ENCODE measurements at regions not wholly inside any gene's neighbourhood (a gene's known extent, or its start where the extent isn't known, plus 50 kb on each side); places are given as distances from the start of the nearest gene placed in this dataset.

DNA sequence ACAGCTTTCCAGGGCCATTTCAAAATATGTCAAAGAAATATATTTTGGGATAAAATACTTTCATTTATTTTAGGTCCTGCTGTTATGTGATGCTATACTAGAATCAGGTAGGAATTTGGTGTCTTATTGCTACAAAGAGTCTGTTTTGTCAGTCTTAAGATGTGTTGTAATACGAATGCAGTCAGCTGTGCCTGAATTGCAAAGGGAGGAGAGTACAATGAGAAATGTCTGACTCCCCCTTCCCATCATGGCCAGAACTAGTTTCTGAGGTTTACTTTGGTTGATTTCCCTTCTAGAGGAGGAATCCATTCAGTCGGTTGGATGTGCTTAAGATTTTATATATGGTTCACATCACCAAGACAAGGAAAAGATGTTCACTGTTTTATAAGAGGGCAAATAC is 75.7 kb upstream of the TNFSF18 start:
- TF ChIP-seq, protein P1, sequence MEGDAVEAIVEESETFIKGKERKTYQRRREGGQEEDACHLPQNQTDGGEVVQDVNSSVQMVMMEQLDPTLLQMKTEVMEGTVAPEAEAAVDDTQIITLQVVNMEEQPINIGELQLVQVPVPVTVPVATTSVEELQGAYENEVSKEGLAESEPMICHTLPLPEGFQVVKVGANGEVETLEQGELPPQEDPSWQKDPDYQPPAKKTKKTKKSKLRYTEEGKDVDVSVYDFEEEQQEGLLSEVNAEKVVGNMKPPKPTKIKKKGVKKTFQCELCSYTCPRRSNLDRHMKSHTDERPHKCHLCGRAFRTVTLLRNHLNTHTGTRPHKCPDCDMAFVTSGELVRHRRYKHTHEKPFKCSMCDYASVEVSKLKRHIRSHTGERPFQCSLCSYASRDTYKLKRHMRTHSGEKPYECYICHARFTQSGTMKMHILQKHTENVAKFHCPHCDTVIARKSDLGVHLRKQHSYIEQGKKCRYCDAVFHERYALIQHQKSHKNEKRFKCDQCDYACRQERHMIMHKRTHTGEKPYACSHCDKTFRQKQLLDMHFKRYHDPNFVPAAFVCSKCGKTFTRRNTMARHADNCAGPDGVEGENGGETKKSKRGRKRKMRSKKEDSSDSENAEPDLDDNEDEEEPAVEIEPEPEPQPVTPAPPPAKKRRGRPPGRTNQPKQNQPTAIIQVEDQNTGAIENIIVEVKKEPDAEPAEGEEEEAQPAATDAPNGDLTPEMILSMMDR (conservative IDR thresholded peaks at IDR 0.05), result no peak
- H3K4ac ChIP-seq (ENCODE audit: low read depth, low read length), result no peak overlapping the region
- no peak overlapping the region for H3T11ph ChIP-seq (ENCODE audit: low read length)
- no peak overlapping the region for H3K23ac ChIP-seq (ENCODE audit: insufficient read length, low read depth, low read length)
- H3K4me2 ChIP-seq (ENCODE audit: insufficient read depth, insufficient read length, low read length), result no peak overlapping the region
- peaks cover 0 to 1% of the 10 kb centered on the region in 2 experiments; a peak in 1 of 5 replicates for H3K9me3 Mint-ChIP-seq
- H3K27me3 Mint-ChIP-seq (ENCODE audit: low read depth), result no peaks in the 10 kb centered on the region; the same call in 1 of the 2 replicates
- H4K8ac ChIP-seq (replicated peaks; ENCODE audit: insufficient read length, low read depth, low read length), result no peak overlapping the region
- no CpG with 5 or more reads among the region's 2 CpGs for WGBS (ENCODE audit: extremely low coverage, insufficient read length, low lambda C conversion rate)
- no peak overlapping the region for H4K91ac ChIP-seq (ENCODE audit: insufficient read length, low read depth, low read length)
- no peak overlapping the region for H2BK15ac ChIP-seq (ENCODE audit: low read depth, low read length)
- H3K79me2 ChIP-seq (ENCODE audit: insufficient read depth, low read length), result no peaks in the 10 kb centered on the region
- peaks cover 30 to 33% of the 10 kb centered on the region in 2 experiments for H3K4me1 Mint-ChIP-seq
- H3K4me1 ChIP-seq (ENCODE audit: insufficient read depth, low read length), result peaks cover 6% of the 10 kb centered on the region; the same call in 1 of the 2 replicates
- no peak overlapping the region for H4K5ac ChIP-seq (ENCODE audit: insufficient read length, low read depth, low read length)
- H3K9me3 ChIP-seq (ENCODE audit: control insufficient read depth, low read depth, low read length), result no peaks in the 10 kb centered on the region
- no peaks in the 10 kb centered on the region for H4K20me1 ChIP-seq (ENCODE audit: control insufficient read depth, insufficient read depth, insufficient read length)
- no peak overlapping the region for H3K18ac ChIP-seq (ENCODE audit: insufficient read length, low read depth, low read length)
- no peak overlapping the region for H2BK120ac ChIP-seq (ENCODE audit: low read depth, low read length, poor library complexity, severe bottlenecking)
- H3K36me3 Mint-ChIP-seq (ENCODE audit: insufficient read depth in 1 of 3, low read depth in 3 of 3), result no peaks in the 10 kb centered on the region; a peak in 1 of 7 replicates
- no peak overlapping the region for H3K9ac ChIP-seq (ENCODE audit: extremely low read depth, insufficient read length, low read length)
- H2BK20ac ChIP-seq (ENCODE audit: low read depth, low read length, poor library complexity, severe bottlenecking), result no peak overlapping the region
- H3K23me2 ChIP-seq (ENCODE audit: insufficient read length, low read depth, low read length, poor library complexity, severe bottlenecking), result no peaks in the 10 kb centered on the region
- H3K27ac Mint-ChIP-seq, result no peak overlapping the region
- H2BK12ac ChIP-seq (ENCODE audit: insufficient read length, low read depth, low read length), result no peak overlapping the region
- DNase-seq, result no peak
- no peak overlapping the region for H2AFZ ChIP-seq (ENCODE audit: low read length)
- H3K27ac ChIP-seq (ENCODE audit: insufficient read length, low read depth, low read length), result no peak overlapping the region
- no peaks in the 10 kb centered on the region for H3K79me1 ChIP-seq (ENCODE audit: insufficient read depth, low read depth, low read length, poor library complexity, severe bottlenecking)
- no peak overlapping the region for H2AK5ac ChIP-seq (ENCODE audit: insufficient read length, low read length)
- no peaks in the 10 kb centered on the region for H3K27me3 ChIP-seq (ENCODE audit: insufficient read depth, low read length)
- no peak overlapping the region for H2BK5ac ChIP-seq (ENCODE audit: insufficient read length, low read length)
- H3K14ac ChIP-seq (ENCODE audit: insufficient read depth, low read length), result no peak overlapping the region
- no peak overlapping the region for H3K56ac ChIP-seq (ENCODE audit: insufficient read length, low read depth, low read length)
- H3K4me3 Mint-ChIP-seq, result no peak overlapping the region

Data from H9 (cell line).